HL-60 (cell line): ENCODE measurements at regions not wholly inside any gene's neighbourhood (a gene's known extent, or its start where the extent isn't known, plus 50 kb on each side); places are given as distances from the start of the nearest gene placed in this dataset.

Source experiments
- CTCF ChIP-seq: IDR thresholded peaks from one replicate; pipeline ENCODE4 v1.5.1; 2011; ENCODE audit warnings: low read length, control low read depth, inconsistent platforms; ENCODE audit not compliant: insufficient read depth
- POLR2AphosphoS5 ChIP-seq: IDR thresholded peaks from 2 replicates; pipeline ENCODE4 v1.6.1; 2012; ENCODE audit warnings: low read depth
- TF ChIP-seq, protein P1 (sequence below): IDR thresholded peaks from 2 replicates; pipeline ENCODE4 v1.6.1; 2012; ENCODE audit warnings: low read depth; ENCODE audit not compliant: insufficient replicate concordance

- TF ChIP-seq CTCF (no peak), POLR2AphosphoS5 (no peak)
- TF ChIP-seq, protein P1, sequence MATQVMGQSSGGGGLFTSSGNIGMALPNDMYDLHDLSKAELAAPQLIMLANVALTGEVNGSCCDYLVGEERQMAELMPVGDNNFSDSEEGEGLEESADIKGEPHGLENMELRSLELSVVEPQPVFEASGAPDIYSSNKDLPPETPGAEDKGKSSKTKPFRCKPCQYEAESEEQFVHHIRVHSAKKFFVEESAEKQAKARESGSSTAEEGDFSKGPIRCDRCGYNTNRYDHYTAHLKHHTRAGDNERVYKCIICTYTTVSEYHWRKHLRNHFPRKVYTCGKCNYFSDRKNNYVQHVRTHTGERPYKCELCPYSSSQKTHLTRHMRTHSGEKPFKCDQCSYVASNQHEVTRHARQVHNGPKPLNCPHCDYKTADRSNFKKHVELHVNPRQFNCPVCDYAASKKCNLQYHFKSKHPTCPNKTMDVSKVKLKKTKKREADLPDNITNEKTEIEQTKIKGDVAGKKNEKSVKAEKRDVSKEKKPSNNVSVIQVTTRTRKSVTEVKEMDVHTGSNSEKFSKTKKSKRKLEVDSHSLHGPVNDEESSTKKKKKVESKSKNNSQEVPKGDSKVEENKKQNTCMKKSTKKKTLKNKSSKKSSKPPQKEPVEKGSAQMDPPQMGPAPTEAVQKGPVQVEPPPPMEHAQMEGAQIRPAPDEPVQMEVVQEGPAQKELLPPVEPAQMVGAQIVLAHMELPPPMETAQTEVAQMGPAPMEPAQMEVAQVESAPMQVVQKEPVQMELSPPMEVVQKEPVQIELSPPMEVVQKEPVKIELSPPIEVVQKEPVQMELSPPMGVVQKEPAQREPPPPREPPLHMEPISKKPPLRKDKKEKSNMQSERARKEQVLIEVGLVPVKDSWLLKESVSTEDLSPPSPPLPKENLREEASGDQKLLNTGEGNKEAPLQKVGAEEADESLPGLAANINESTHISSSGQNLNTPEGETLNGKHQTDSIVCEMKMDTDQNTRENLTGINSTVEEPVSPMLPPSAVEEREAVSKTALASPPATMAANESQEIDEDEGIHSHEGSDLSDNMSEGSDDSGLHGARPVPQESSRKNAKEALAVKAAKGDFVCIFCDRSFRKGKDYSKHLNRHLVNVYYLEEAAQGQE, result no peak
These were observed 1457.9 kb upstream of the PRR20A start for GRCh38 chr13:55682776-55683175.
